K562 (cell line): ENCODE measurements at regions not wholly inside any gene's neighbourhood (a gene's known extent, or its start where the extent isn't known, plus 50 kb on each side); places are given as distances from the start of the nearest gene placed in this dataset.

ENCODE experiments used
- ATAC-seq: fragments of 200-7000 bp; cut with Tn5 transposase; 3 replicates; pipeline ENCODE4 v1.9.1; 2020; ENCODE audit warnings: moderate library complexity
- BruUV-seq: library from RNA; stranded (reverse); fragments of 400-500 nt; replicated peaks from 2 replicates; lab custom pipeline; 2021; lab: Mats Ljungman, UMichigan
- CTCF ChIA-PET: fragments of 300-600 bp; formaldehyde crosslinking; extraction: SDS; loops from one replicate; lab custom pipeline; 2021; ENCODE audit warnings: low intra/inter-chr PET ratio; lab: Yijun Ruan, JAX
- POLR2A ChIA-PET: fragments of 300-600, 350-650 bp; sonication (Branson Sonifier 250); formaldehyde crosslinking; extraction: SDS; loops from one replicate; lab custom pipeline; 2021; ENCODE audit warnings: antibody characterized with exemption, inconsistent platforms; lab: Yijun Ruan, JAX
- DNase-seq, 4 experiments: peaks; one replicate each; pipeline versions ENCODE4 v3.0.0 to v3.0.0-alpha.2; 2011 to 2018; ENCODE audit warnings: low spot score in 3 of 4, mixed read lengths in 3 of 4; ENCODE audit errors: extremely low read depth in 1 of 4
- FAIRE-seq: peaks from 2 replicates; lab custom pipeline; 2011; peaks lifted over from hg19 to GRCh38; lab: Jason Lieb, UNC
- H2AFZ ChIP-seq: 2 replicates; pipeline ENCODE4 v1.6.0; 2011; ENCODE audit warnings: low read depth, low read length, control low read depth, inconsistent platforms
- H3K27ac ChIP-seq: fragments of 200-600 bp; 3 replicates; pipeline ENCODE4 v1.8.0; 2011; ENCODE audit warnings: low read depth, mild to moderate bottlenecking, control low read depth, inconsistent platforms, low read length, moderate library complexity, mixed read lengths; ENCODE audit errors: extremely low read depth
- H3K27me3 ChIP-seq, 2 experiments: fragments of 300-600 bp in 1 of 2; 2 replicates in 1 of 2; 3 replicates in 1 of 2; pipeline versions ENCODE4 v1.6.0 to v1.8.0; 2011; ENCODE audit warnings: inconsistent platforms in 2 of 2, low read length in 2 of 2, mild to moderate bottlenecking in 1 of 2, mixed read lengths in 1 of 2, moderate library complexity in 1 of 2; ENCODE audit not compliant: control insufficient read depth in 2 of 2, insufficient read depth in 2 of 2
- H3K36me3 ChIP-seq: fragments of 300-600 bp; 3 replicates; pipeline ENCODE4 v1.8.0; 2011; ENCODE audit warnings: mild to moderate bottlenecking, low read length, inconsistent platforms; ENCODE audit not compliant: control insufficient read depth, insufficient read depth
- H3K4me1 ChIP-seq, 2 experiments: fragments of 200-600 bp in 1 of 2; replicated peaks in 1 of 2; 2 replicates in 1 of 2; 3 replicates in 1 of 2; pipeline versions ENCODE4 v1.5.1 to v1.8.0; 2011; ENCODE audit warnings: inconsistent platforms in 2 of 2, low read length in 2 of 2, mild to moderate bottlenecking in 1 of 2, mixed read lengths in 1 of 2, moderate library complexity in 1 of 2; ENCODE audit not compliant: control insufficient read depth in 2 of 2, insufficient read depth in 2 of 2
- H3K4me2 ChIP-seq: 2 replicates; pipeline ENCODE4 v1.6.1; 2011; ENCODE audit warnings: low read length, control low read depth, inconsistent platforms, mixed read lengths; ENCODE audit not compliant: insufficient read depth
- H3K4me3 ChIP-seq: fragments of 200-600 bp; sonication (generic), shearing (Covaris generic); 2 replicates; pipeline ENCODE4 v1.5.1; 2016; ENCODE audit warnings: control low read depth, inconsistent platforms
- H3K79me2 ChIP-seq: fragments of 200-600 bp; 3 replicates; pipeline ENCODE4 v1.8.0; 2011; ENCODE audit warnings: low read length, inconsistent platforms; ENCODE audit not compliant: control insufficient read depth, insufficient read depth
- H3K9ac ChIP-seq, 2 experiments: 2 replicates each; pipeline versions ENCODE4 v1.6.0 to v1.6.1; 2011; ENCODE audit warnings: low read depth in 2 of 2, low read length in 2 of 2, control low read depth in 1 of 2, inconsistent platforms in 1 of 2, mild to moderate bottlenecking in 1 of 2, mixed read lengths in 1 of 2; ENCODE audit not compliant: insufficient read depth in 1 of 2
- H3K9me1 ChIP-seq: one replicate; pipeline ENCODE4 v1.6.0; 2011; ENCODE audit warnings: inconsistent platforms, mild to moderate bottlenecking, low read length, moderate library complexity; ENCODE audit not compliant: control insufficient read depth, insufficient read depth
- H3K9me3 ChIP-seq: replicated peaks from 2 replicates; pipeline ENCODE4 v1.5.1; 2011; ENCODE audit warnings: low read depth, low read length, inconsistent platforms; ENCODE audit not compliant: control insufficient read depth, insufficient read depth
- H4K20me1 ChIP-seq: replicated peaks from 2 replicates; pipeline ENCODE4 v1.6.1; 2011; ENCODE audit warnings: low read length, inconsistent platforms, mixed read lengths; ENCODE audit not compliant: control insufficient read depth, insufficient read depth
- GATAD2B ChIP-seq: fragments of 450-650 bp; IDR thresholded peaks from 2 replicates; pipeline ENCODE4 v1.6.1; 2017; ENCODE audit warnings: mild to moderate bottlenecking, borderline replicate concordance
- PTBP1 ChIP-seq: fragments of 200-400 bp; formaldehyde crosslinking; IDR thresholded peaks from 2 replicates; pipeline ENCODE4 v1.6.1; 2017; ENCODE audit warnings: low read depth, low read length
- THRAP3 ChIP-seq: fragments of 450-650 bp; IDR thresholded peaks from 2 replicates; pipeline ENCODE4 v1.6.1; 2016; ENCODE audit warnings: mild to moderate bottlenecking, inconsistent platforms, borderline replicate concordance
- ZNF347 ChIP-seq: fragments of 450-650 bp; formaldehyde crosslinking; IDR thresholded peaks from 2 replicates; pipeline ENCODE4 v1.4.0; 2020; ENCODE audit warnings: low read depth, mild to moderate bottlenecking, moderate library complexity
- ZNF436 ChIP-seq: fragments of 250-450, 450-650 bp; sonication (Bioruptor Pico); formaldehyde crosslinking; IDR thresholded peaks from 2 replicates; pipeline ENCODE4 v1.7.0; 2020; ENCODE audit warnings: mild to moderate bottlenecking
- WGBS: fragments of 100-300 bp; shearing (Covaris generic); methylation state at CpG from one replicate; pipeline ENCODE4 v1.1.6; 2016; ENCODE audit warnings: low coverage, mixed read lengths; ENCODE audit not compliant: insufficient coverage; ENCODE audit errors: missing lambda C conversion rate; 5-methylcytosine and 5-hydroxymethylcytosine counted together
- in situ Hi-C: fragments of 300-500 bp; cut with MboI; formaldehyde crosslinking; loops from 4 replicates; pipeline ENCODE4 v1.15.0; 2018; ENCODE audit warnings: inconsistent platforms, mixed read lengths
- intact Hi-C: fragments of 100-400 bp; cut with micrococcal nuclease; formaldehyde crosslinking; loops from 2 replicates; pipeline ENCODE4 v1.14.2; 2022
- TF ChIP-seq, protein P1 (sequence below), 2 experiments: IDR thresholded peaks; 2 replicates each; pipeline ENCODE4 v1.6.1; 2011; ENCODE audit warnings: borderline replicate concordance in 1 of 2, control low read depth in 1 of 2, low read depth in 1 of 2, low read length in 1 of 2, mild to moderate bottlenecking in 1 of 2, mixed read lengths in 1 of 2, moderate library complexity in 1 of 2; ENCODE audit not compliant: insufficient read depth in 1 of 2, insufficient read length in 1 of 2, poor library complexity in 1 of 2, severe bottlenecking in 1 of 2; ENCODE audit errors: extremely low read depth in 1 of 2
- TF ChIP-seq, protein P2 (sequence below): sonication (generic); formaldehyde crosslinking; IDR thresholded peaks from 2 replicates; pipeline ENCODE4 v1.5.0; 2020; ENCODE audit warnings: missing genetic modification reagents
- TF ChIP-seq, protein P3 (sequence below): fragments of 450-650 bp; IDR thresholded peaks from 2 replicates; pipeline ENCODE4 v1.7.0; 2016; ENCODE audit warnings: borderline replicate concordance
- TF ChIP-seq, protein P4 (sequence below): sonication (generic); formaldehyde crosslinking; IDR thresholded peaks from 2 replicates; pipeline ENCODE4 v1.8.1; 2023; ENCODE audit warnings: mild to moderate bottlenecking, missing genetic modification reagents

DNA sequence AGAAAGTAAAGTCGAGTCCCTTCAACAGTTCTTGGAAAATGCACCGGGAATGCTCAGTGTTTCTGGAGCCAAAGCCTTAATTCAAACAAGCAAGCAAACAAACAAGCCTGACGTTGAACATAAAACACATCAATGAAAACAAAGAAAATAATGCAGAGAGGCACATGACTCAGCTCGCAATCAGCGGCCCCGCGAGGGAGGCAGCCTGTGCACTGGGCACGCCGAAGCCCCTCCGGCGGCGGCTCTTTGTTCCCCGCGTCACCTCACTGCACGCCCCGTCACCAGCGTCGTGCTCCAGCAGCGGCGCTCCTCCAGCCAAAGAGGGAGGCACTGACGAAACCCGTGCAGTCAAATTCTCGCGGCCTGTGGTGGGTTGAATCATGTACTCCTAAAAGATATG lies 151.5 kb downstream of the DNAJB6 start:
- CTCF ChIA-PET, result no interaction called here
- DNase-seq, result no peak
- no peak overlapping the region for H3K4me2 ChIP-seq
- H3K9me3 ChIP-seq, result no peaks in the 10 kb centered on the region
- no peaks in the 10 kb centered on the region for H3K9me1 ChIP-seq
- no peak overlapping the region for H3K9ac ChIP-seq
- no peaks in the 10 kb centered on the region for H3K79me2 ChIP-seq
- H4K20me1 ChIP-seq, result peaks cover 11% of the 10 kb centered on the region; the same call in 1 of the 2 replicates
- in situ Hi-C loops, result no loop called here
- no peak for TF ChIP-seq ZNF436 (CRISPR knock-in tag)
- TF ChIP-seq, protein P1, sequence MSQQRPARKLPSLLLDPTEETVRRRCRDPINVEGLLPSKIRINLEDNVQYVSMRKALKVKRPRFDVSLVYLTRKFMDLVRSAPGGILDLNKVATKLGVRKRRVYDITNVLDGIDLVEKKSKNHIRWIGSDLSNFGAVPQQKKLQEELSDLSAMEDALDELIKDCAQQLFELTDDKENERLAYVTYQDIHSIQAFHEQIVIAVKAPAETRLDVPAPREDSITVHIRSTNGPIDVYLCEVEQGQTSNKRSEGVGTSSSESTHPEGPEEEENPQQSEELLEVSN (IDR thresholded peaks at IDR 0.05; ENCODE audit: borderline replicate concordance in 1 of 2, extremely low read depth in 1 of 2, insufficient read depth in 1 of 2, insufficient read length in 1 of 2, low read depth in 1 of 2, low read length in 1 of 2, poor library complexity in 1 of 2, severe bottlenecking in 1 of 2), result peak in 1 of 2 experiments; percentile 8
- TF ChIP-seq, all 486 proteins: peak for 1
- ATAC-seq, result no peak
- intact Hi-C loops, result no loop called here
- no TSS peak for BruUV-seq
- H3K4me3 ChIP-seq, result no peak overlapping the region
- H3K4me1 ChIP-seq, result peaks cover 0 to 3% of the 10 kb centered on the region in 2 experiments; a peak in 3 of 5 replicates
- no peak for FAIRE-seq
- POLR2A ChIA-PET, result no interaction called here
- 32% methylated on average over 24 of the region's 24 CpGs for WGBS
- H3K36me3 ChIP-seq, result no peaks in the 10 kb centered on the region
- H3K27me3 ChIP-seq, result peaks cover 38 to 57% of the 10 kb centered on the region in 2 experiments
- no peak overlapping the region for H2AFZ ChIP-seq
- H3K27ac ChIP-seq, result no peak overlapping the region

DNA sequence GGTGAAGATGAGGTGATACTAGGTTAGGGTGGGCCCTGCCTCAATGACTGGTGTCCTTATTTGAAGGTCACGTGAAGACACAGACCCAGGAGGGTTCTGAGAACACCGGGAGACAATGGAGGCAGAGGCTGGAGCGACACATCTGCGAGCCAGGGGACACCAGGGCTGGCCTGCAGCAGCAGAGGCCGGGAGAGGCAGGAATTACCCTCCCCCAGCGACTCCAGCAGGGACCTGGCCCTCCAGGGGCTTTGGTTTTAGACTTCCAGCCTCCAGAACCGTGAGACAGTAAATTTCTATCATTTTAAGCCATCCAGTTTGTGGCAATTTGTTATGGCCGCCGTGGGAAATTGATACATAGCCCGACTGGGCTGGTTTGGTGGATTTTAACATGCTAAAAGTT lies 152.2 kb downstream of the DNAJB6 start:
- ChIA-PET CTCF (interaction anchor here (0.6 kb wide), 1 partner anchor 1460 kb away, joined by 4 read pairs; no protein-coding TSS in a partner anchor), POLR2A (no interaction called here)
- 7% methylated on average over 10 of the region's 10 CpGs for WGBS
- no TSS peak for BruUV-seq
- Histone ChIP-seq H4K20me1 (peaks cover 11% of the 10 kb centered on the region; the same call in 1 of the 2 replicates), H3K79me2 (no peaks in the 10 kb centered on the region), H3K27ac (no peak overlapping the region), H3K4me2 (no peak overlapping the region), H2AFZ (no peak overlapping the region), H3K9me3 (no peaks in the 10 kb centered on the region), H3K4me3 (no peak overlapping the region), H3K27me3 (peaks cover 37 to 57% of the 10 kb centered on the region in 2 experiments), H3K9me1 (no peaks in the 10 kb centered on the region), H3K36me3 (no peaks in the 10 kb centered on the region), H3K9ac (no peak overlapping the region), H3K4me1 (peaks cover 0 to 3% of the 10 kb centered on the region in 2 experiments; a peak in 3 of 5 replicates)
- no peak for DNase-seq
- no peak for ATAC-seq
- FAIRE-seq, result no peak
- in situ Hi-C loops, result no loop called here
- intact Hi-C loops, result no loop called here
- TF ChIP-seq, protein P2, sequence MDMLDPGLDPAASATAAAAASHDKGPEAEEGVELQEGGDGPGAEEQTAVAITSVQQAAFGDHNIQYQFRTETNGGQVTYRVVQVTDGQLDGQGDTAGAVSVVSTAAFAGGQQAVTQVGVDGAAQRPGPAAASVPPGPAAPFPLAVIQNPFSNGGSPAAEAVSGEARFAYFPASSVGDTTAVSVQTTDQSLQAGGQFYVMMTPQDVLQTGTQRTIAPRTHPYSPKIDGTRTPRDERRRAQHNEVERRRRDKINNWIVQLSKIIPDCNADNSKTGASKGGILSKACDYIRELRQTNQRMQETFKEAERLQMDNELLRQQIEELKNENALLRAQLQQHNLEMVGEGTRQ, result no peak
- TF ChIP-seq ZNF347 (CRISPR knock-in tag), result no peak
- TF ChIP-seq, protein P3, sequence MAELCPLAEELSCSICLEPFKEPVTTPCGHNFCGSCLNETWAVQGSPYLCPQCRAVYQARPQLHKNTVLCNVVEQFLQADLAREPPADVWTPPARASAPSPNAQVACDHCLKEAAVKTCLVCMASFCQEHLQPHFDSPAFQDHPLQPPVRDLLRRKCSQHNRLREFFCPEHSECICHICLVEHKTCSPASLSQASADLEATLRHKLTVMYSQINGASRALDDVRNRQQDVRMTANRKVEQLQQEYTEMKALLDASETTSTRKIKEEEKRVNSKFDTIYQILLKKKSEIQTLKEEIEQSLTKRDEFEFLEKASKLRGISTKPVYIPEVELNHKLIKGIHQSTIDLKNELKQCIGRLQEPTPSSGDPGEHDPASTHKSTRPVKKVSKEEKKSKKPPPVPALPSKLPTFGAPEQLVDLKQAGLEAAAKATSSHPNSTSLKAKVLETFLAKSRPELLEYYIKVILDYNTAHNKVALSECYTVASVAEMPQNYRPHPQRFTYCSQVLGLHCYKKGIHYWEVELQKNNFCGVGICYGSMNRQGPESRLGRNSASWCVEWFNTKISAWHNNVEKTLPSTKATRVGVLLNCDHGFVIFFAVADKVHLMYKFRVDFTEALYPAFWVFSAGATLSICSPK, result no peak
- TF ChIP-seq PTBP1, result no peak
- TF ChIP-seq, protein P4, sequence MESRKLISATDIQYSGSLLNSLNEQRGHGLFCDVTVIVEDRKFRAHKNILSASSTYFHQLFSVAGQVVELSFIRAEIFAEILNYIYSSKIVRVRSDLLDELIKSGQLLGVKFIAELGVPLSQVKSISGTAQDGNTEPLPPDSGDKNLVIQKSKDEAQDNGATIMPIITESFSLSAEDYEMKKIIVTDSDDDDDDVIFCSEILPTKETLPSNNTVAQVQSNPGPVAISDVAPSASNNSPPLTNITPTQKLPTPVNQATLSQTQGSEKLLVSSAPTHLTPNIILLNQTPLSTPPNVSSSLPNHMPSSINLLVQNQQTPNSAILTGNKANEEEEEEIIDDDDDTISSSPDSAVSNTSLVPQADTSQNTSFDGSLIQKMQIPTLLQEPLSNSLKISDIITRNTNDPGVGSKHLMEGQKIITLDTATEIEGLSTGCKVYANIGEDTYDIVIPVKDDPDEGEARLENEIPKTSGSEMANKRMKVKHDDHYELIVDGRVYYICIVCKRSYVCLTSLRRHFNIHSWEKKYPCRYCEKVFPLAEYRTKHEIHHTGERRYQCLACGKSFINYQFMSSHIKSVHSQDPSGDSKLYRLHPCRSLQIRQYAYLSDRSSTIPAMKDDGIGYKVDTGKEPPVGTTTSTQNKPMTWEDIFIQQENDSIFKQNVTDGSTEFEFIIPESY, result no peak
- TF ChIP-seq THRAP3, result no peak
- TF ChIP-seq GATAD2B, result no peak
